ENCODE measurements at regions not wholly inside any gene's neighbourhood (a gene's known extent, or its start where the extent isn't known, plus 50 kb on each side); places are given as distances from the start of the nearest gene placed in this dataset.

DNA sequence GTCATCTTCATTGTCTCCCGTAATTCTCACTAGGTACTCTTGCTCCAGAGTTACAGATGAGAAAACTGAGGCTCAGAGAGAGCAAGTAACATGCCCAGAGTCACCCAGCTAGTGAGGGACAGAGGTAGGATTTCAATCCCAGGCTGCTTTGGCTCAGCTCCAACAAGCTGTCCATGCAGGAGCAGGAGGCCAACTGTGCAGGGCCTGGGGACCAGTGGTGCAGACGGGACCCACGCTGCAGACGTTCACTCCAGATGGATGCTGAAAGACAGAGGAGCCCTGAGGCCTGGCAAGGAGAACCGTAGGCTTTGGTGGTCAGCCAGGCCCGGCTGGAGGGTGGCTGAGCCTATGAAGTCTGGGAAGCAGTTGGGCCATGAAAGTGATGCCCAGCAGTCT lies 102.6 kb downstream of the MCFD2 start:
- DNase-seq (ENCODE audit: low read depth) = peak; percentile 76

All from RPMI7951 (cell line).